LNCaP clone FGC (cell line): ENCODE measurements at regions not wholly inside any gene's neighbourhood (a gene's known extent, or its start where the extent isn't known, plus 50 kb on each side); places are given as distances from the start of the nearest gene placed in this dataset.

ENCODE experiments used
- DNase-seq: peaks from one replicate; pipeline ENCODE4 v3.0.0-alpha.2; 2011; ENCODE audit warnings: low read depth
- H3K4me3 ChIP-seq: 2 replicates; pipeline ENCODE4 v1.5.1; 2011; ENCODE audit warnings: mild to moderate bottlenecking, low read depth, low read length, control low read depth
- CTCF ChIP-seq: IDR thresholded peaks from 2 replicates; pipeline ENCODE4 v1.5.1; 2012; ENCODE audit warnings: mild to moderate bottlenecking; ENCODE audit not compliant: control insufficient read depth, insufficient read depth; ENCODE audit errors: extremely low read depth

GRCh38 chr2:175372704-175373701 lies 191.5 kb upstream of the ATP5MC3 start:
- H3K4me3 ChIP-seq = no peak overlapping the region
- DNase-seq = no peak
- TF ChIP-seq CTCF = no peak

GRCh38 chr2:175371378-175371777 lies 189.9 kb upstream of the ATP5MC3 start:
- no peak for DNase-seq
- TF ChIP-seq CTCF = no peak
- H3K4me3 ChIP-seq = no peak overlapping the region

- H3K4me3 ChIP-seq = no peak overlapping the region
- DNase-seq = peak; percentile 7
- peak; percentile 80 for TF ChIP-seq CTCF
These were observed 185.3 kb upstream of the ATP5MC3 start for GRCh38 chr2:175366815-175367214.

GRCh38 chr2:175363699-175364098 lies 182.2 kb upstream of the ATP5MC3 start:
- no peak for TF ChIP-seq CTCF
- H3K4me3 ChIP-seq = no peak overlapping the region
- DNase-seq = peak; percentile 58

GRCh38 chr2:175362331-175362730 lies 180.8 kb upstream of the ATP5MC3 start:
- no peak for DNase-seq
- no peak for TF ChIP-seq CTCF
- H3K4me3 ChIP-seq = no peak overlapping the region

- no peak for TF ChIP-seq CTCF
- H3K4me3 ChIP-seq = no peak overlapping the region
- DNase-seq = no peak
These were observed 178.2 kb upstream of the ATP5MC3 start for GRCh38 chr2:175359710-175360109.

GRCh38 chr2:175356901-175357300 lies 175.4 kb upstream of the ATP5MC3 start:
- TF ChIP-seq CTCF = no peak
- no peak overlapping the region for H3K4me3 ChIP-seq
- no peak for DNase-seq
